Endodermal cell (in vitro differentiated cells): ENCODE measurements at regions not wholly inside any gene's neighbourhood (a gene's known extent, or its start where the extent isn't known, plus 50 kb on each side); places are given as distances from the start of the nearest gene placed in this dataset.

ENCODE experiments used
- DNase-seq: peaks from one replicate; pipeline ENCODE4 v3.0.0-alpha.2; 2017
- H3K27ac ChIP-seq: 2 replicates; pipeline ENCODE4 v1.5.1; 2013; ENCODE audit warnings: mild to moderate bottlenecking, low read depth, low read length, moderate library complexity
- H3K27me3 ChIP-seq: 2 replicates; pipeline ENCODE4 v1.6.1; 2013; ENCODE audit warnings: mild to moderate bottlenecking, low read length, moderate library complexity; ENCODE audit not compliant: insufficient read depth, control insufficient read depth, poor library complexity, severe bottlenecking
- H3K36me3 ChIP-seq: 2 replicates; pipeline ENCODE4 v1.7.0; 2013; ENCODE audit warnings: mild to moderate bottlenecking, low read length, moderate library complexity; ENCODE audit not compliant: control insufficient read depth, insufficient read depth
- H3K4me1 ChIP-seq: one replicate; pipeline ENCODE4 v1.7.0; 2013; ENCODE audit warnings: low read length; ENCODE audit not compliant: control insufficient read depth, insufficient read depth
- H3K4me3 ChIP-seq: 2 replicates; pipeline ENCODE4 v1.5.1; 2013; ENCODE audit warnings: mild to moderate bottlenecking, low read length, moderate library complexity
- H3K9ac ChIP-seq: 2 replicates; pipeline ENCODE4 v1.6.1; 2013; ENCODE audit warnings: mild to moderate bottlenecking, low read length, moderate library complexity; ENCODE audit not compliant: poor library complexity, severe bottlenecking; ENCODE audit errors: extremely low read depth
- H3K9me3 ChIP-seq: 2 replicates; pipeline ENCODE4 v1.6.1; 2013; ENCODE audit warnings: mild to moderate bottlenecking, low read length, moderate library complexity; ENCODE audit not compliant: control insufficient read depth
- H3K27ac Mint-ChIP-seq: 2 replicates; pipeline ENCODE4 v1.8.0; 2020; ENCODE audit warnings: mixed read lengths
- H3K27me3 Mint-ChIP-seq: 2 replicates; pipeline ENCODE4 v1.8.0; 2021; ENCODE audit warnings: mild to moderate bottlenecking, mixed read lengths; ENCODE audit not compliant: insufficient read depth
- H3K36me3 Mint-ChIP-seq: 2 replicates; pipeline ENCODE4 v1.8.0; 2020; ENCODE audit warnings: low read depth, mixed read lengths
- H3K4me1 Mint-ChIP-seq: 2 replicates; pipeline ENCODE4 v1.8.0; 2020; ENCODE audit warnings: mixed read lengths
- H3K4me3 Mint-ChIP-seq: 2 replicates; pipeline ENCODE4 v1.8.0; 2020; ENCODE audit warnings: mild to moderate bottlenecking, moderate library complexity, mixed read lengths
- H3K9me3 Mint-ChIP-seq: 2 replicates; pipeline ENCODE4 v1.8.0; 2020; ENCODE audit warnings: mild to moderate bottlenecking, mixed read lengths
- WGBS, 2 experiments: methylation state at CpG; one replicate each; pipeline versions ENCODE4 v1.1.5 to v1.1.7; 2013; ENCODE audit warnings: missing lambda C conversion rate in 2 of 2, mixed read lengths in 1 of 2; ENCODE audit not compliant: insufficient coverage in 1 of 2, insufficient read length in 1 of 2; 5-methylcytosine and 5-hydroxymethylcytosine counted together
- TF ChIP-seq, protein P1 (sequence below): fragments of 200-600 bp; sonication (generic); conservative IDR thresholded peaks from 2 replicates; pipeline ENCODE4 v1.5.0; 2021; ENCODE audit warnings: antibody characterized with exemption, mild to moderate bottlenecking

DNA sequence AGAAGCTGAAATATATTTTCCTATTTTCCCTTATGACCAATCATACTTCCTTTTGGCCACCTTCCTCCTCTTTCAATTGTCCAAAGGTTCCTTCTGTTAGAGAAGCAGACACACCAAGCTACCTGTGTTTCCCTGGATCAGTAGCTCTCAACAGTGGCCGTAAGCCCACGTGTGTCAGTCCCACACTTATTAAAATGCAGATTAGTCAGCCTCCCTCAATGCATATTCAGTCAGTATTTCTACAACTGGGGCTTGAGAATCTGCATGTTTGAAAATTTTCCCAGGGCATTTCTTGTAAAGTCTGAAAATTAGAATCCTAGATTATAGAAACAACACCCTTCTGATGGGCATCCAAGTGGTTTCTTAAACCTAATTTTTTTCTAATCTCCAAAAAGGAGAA is 54.0 kb upstream of the ITPRID2 start:
- no peak overlapping the region for H3K4me3 Mint-ChIP-seq
- no peak overlapping the region for H3K27ac ChIP-seq
- no peaks in the 10 kb centered on the region for H3K9me3 ChIP-seq
- no peak for DNase-seq
- H3K9me3 Mint-ChIP-seq, result peaks cover 2% of the 10 kb centered on the region
- H3K4me3 ChIP-seq, result no peak overlapping the region
- TF ChIP-seq, protein P1, sequence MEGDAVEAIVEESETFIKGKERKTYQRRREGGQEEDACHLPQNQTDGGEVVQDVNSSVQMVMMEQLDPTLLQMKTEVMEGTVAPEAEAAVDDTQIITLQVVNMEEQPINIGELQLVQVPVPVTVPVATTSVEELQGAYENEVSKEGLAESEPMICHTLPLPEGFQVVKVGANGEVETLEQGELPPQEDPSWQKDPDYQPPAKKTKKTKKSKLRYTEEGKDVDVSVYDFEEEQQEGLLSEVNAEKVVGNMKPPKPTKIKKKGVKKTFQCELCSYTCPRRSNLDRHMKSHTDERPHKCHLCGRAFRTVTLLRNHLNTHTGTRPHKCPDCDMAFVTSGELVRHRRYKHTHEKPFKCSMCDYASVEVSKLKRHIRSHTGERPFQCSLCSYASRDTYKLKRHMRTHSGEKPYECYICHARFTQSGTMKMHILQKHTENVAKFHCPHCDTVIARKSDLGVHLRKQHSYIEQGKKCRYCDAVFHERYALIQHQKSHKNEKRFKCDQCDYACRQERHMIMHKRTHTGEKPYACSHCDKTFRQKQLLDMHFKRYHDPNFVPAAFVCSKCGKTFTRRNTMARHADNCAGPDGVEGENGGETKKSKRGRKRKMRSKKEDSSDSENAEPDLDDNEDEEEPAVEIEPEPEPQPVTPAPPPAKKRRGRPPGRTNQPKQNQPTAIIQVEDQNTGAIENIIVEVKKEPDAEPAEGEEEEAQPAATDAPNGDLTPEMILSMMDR, result no peak
- H3K36me3 ChIP-seq, result no peaks in the 10 kb centered on the region
- H3K9ac ChIP-seq, result no peak overlapping the region
- H3K36me3 Mint-ChIP-seq, result no peaks in the 10 kb centered on the region
- no peaks in the 10 kb centered on the region for H3K4me1 Mint-ChIP-seq
- no peak overlapping the region for H3K27ac Mint-ChIP-seq
- H3K27me3 ChIP-seq, result no peaks in the 10 kb centered on the region
- no peaks in the 10 kb centered on the region for H3K27me3 Mint-ChIP-seq
- H3K4me1 ChIP-seq, result no peaks in the 10 kb centered on the region
- 70 to 80% methylated on average over 2 of the region's 2 CpGs for WGBS, 2 experiments

DNA sequence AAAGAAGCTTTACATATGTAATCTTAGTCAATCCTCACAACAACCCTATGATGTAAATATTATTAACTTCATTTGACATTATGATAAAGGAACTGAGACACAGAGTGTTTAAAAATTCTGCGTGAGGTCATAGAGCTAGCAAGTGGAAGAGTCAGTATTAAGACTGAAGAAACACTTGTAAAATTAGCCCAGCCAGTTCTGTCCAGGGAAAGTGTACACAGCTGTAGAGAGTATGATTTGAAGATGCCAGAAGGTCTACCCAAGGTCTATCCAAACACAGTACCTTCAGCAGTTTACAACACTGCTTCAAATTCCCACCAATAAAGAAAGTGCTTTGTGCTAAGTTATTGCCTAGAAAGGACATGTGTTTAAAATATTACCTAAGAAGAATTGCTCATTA is 51.7 kb upstream of the ITPRID2 start:
- no peak overlapping the region for H3K27ac ChIP-seq
- no peaks in the 10 kb centered on the region for H3K27me3 ChIP-seq
- TF ChIP-seq, protein P1, result no peak
- WGBS, 2 experiments, result 88 to 96% methylated on average over 1 of the region's 1 CpG
- Mint-ChIP-seq H3K4me1 (no peaks in the 10 kb centered on the region), H3K4me3 (no peak overlapping the region), H3K27ac (no peak overlapping the region), H3K9me3 (no peaks in the 10 kb centered on the region), H3K27me3 (no peaks in the 10 kb centered on the region), H3K36me3 (no peaks in the 10 kb centered on the region)
- DNase-seq, result no peak
- H3K4me1 ChIP-seq, result no peaks in the 10 kb centered on the region
- no peaks in the 10 kb centered on the region for H3K9me3 ChIP-seq
- no peaks in the 10 kb centered on the region for H3K36me3 ChIP-seq
- no peak overlapping the region for H3K9ac ChIP-seq
- H3K4me3 ChIP-seq, result no peak overlapping the region

DNA sequence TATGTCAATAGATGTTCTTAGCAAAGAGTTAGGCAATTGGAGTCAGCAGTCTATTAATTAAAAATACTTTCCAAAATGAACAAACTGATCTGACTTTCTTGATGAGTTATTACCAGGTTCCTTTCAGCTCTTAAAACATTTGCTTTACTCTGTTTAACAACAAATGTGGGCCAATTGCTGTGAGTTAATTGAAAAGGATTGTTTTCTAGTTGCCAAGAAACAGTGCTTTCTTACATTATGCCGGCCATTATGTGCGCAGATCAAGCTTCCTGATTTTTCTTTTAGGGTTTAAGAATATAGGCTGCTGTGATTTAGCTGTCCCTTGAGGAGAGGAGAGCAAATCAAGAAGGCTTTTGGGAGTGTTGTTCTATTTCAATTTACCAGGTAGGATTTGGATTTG is 50.5 kb upstream of the ITPRID2 start:
- no peaks in the 10 kb centered on the region for H3K27me3 Mint-ChIP-seq
- no peaks in the 10 kb centered on the region for H3K36me3 Mint-ChIP-seq
- DNase-seq, result no peak
- Histone ChIP-seq H3K4me1 (no peaks in the 10 kb centered on the region), H3K4me3 (no peak overlapping the region), H3K27me3 (no peaks in the 10 kb centered on the region), H3K27ac (no peak overlapping the region), H3K9me3 (no peaks in the 10 kb centered on the region), H3K36me3 (no peaks in the 10 kb centered on the region), H3K9ac (no peak overlapping the region)
- no peak overlapping the region for H3K4me3 Mint-ChIP-seq
- H3K9me3 Mint-ChIP-seq, result no peaks in the 10 kb centered on the region
- TF ChIP-seq, protein P1, result no peak
- no peaks in the 10 kb centered on the region for H3K4me1 Mint-ChIP-seq
- H3K27ac Mint-ChIP-seq, result no peak overlapping the region
- WGBS, 2 experiments, result 95% methylated on average over 2 of the region's 2 CpGs; no CpG with 5 or more reads in 1 of the 2 experiments
